Osteoblast (primary cell): ENCODE measurements at regions not wholly inside any gene's neighbourhood (a gene's known extent, or its start where the extent isn't known, plus 50 kb on each side); places are given as distances from the start of the nearest gene placed in this dataset.

Experiments
- DNase-seq: peaks from one replicate; pipeline ENCODE4 v3.0.0; 2011; ENCODE audit warnings: low spot score, mixed read lengths; ENCODE audit not compliant: insufficient read length; ENCODE audit errors: missing footprints
- H2AFZ ChIP-seq: 2 replicates; pipeline ENCODE4 v1.6.0; 2011; ENCODE audit warnings: mild to moderate bottlenecking, low read length
- H3K27ac ChIP-seq: 2 replicates; pipeline ENCODE4 v1.5.1; 2011; ENCODE audit warnings: mild to moderate bottlenecking, low read depth, low read length, moderate library complexity
- H3K27me3 ChIP-seq: 2 replicates; pipeline ENCODE4 v1.6.0; 2012; ENCODE audit warnings: mild to moderate bottlenecking, control low read depth, inconsistent platforms, low read length, moderate library complexity; ENCODE audit not compliant: insufficient read depth
- H3K36me3 ChIP-seq: 2 replicates; pipeline ENCODE4 v1.5.1; 2011; ENCODE audit warnings: mild to moderate bottlenecking, low read length, control low read depth, moderate library complexity; ENCODE audit not compliant: insufficient read depth
- H3K4me1 ChIP-seq: 2 replicates; pipeline ENCODE4 v1.5.1; 2011; ENCODE audit warnings: mild to moderate bottlenecking, low read length, control low read depth, moderate library complexity; ENCODE audit not compliant: insufficient read depth
- H3K4me2 ChIP-seq: 2 replicates; pipeline ENCODE4 v1.6.0; 2011; ENCODE audit warnings: mild to moderate bottlenecking, low read length; ENCODE audit not compliant: insufficient read depth
- H3K4me3 ChIP-seq: fragments of 200-600 bp; sonication (generic); 3 replicates; pipeline ENCODE4 v1.5.1; 2012; ENCODE audit warnings: mild to moderate bottlenecking, low read length, inconsistent platforms; ENCODE audit not compliant: insufficient read depth
- H3K79me2 ChIP-seq: 2 replicates; pipeline ENCODE4 v1.6.0; 2012; ENCODE audit warnings: mild to moderate bottlenecking, low read length, control low read depth, inconsistent platforms; ENCODE audit not compliant: insufficient read depth
- H3K9me3 ChIP-seq: 2 replicates; pipeline ENCODE4 v1.5.1; 2011; ENCODE audit warnings: low read depth, low read length, control low read depth
- H4K20me1 ChIP-seq: 2 replicates; pipeline ENCODE4 v1.6.0; 2012; ENCODE audit warnings: mild to moderate bottlenecking, low read length, control low read depth; ENCODE audit not compliant: insufficient read depth
- TF ChIP-seq, protein P1 (sequence below): IDR thresholded peaks from 2 replicates; pipeline ENCODE4 v1.5.1; 2011; ENCODE audit warnings: mild to moderate bottlenecking, low read depth, low read length, moderate library complexity; ENCODE audit errors: extremely low read depth

DNA sequence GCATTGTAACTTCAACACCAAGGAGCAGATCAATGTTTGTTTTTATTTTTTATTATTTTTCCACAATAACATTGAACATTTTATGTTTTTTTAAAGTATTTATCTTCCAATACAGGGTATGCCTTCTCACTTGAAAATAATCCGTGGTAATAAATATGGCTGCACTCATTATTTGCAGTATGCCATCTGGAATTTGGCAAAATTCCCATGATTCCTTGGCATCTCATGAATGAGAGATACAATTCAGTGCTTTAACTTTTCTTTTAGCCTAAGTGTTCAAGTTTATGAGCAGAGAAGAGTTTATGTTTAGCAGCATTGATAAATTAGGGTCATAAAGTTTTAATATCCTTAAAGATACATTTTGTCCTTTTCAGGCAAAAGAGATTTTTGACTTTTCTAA lies 1109.6 kb upstream of the ATXN8OS start:
- Histone ChIP-seq H3K4me1 (no peaks in the 10 kb centered on the region), H3K9me3 (no peaks in the 10 kb centered on the region), H3K4me2 (no peak overlapping the region), H2AFZ (no peak overlapping the region), H3K79me2 (no peaks in the 10 kb centered on the region), H3K4me3 (no peak overlapping the region), H3K27me3 (no peaks in the 10 kb centered on the region), H4K20me1 (no peaks in the 10 kb centered on the region), H3K27ac (no peak overlapping the region), H3K36me3 (no peaks in the 10 kb centered on the region)
- no peak for DNase-seq
- TF ChIP-seq, protein P1, sequence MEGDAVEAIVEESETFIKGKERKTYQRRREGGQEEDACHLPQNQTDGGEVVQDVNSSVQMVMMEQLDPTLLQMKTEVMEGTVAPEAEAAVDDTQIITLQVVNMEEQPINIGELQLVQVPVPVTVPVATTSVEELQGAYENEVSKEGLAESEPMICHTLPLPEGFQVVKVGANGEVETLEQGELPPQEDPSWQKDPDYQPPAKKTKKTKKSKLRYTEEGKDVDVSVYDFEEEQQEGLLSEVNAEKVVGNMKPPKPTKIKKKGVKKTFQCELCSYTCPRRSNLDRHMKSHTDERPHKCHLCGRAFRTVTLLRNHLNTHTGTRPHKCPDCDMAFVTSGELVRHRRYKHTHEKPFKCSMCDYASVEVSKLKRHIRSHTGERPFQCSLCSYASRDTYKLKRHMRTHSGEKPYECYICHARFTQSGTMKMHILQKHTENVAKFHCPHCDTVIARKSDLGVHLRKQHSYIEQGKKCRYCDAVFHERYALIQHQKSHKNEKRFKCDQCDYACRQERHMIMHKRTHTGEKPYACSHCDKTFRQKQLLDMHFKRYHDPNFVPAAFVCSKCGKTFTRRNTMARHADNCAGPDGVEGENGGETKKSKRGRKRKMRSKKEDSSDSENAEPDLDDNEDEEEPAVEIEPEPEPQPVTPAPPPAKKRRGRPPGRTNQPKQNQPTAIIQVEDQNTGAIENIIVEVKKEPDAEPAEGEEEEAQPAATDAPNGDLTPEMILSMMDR: no peak

DNA sequence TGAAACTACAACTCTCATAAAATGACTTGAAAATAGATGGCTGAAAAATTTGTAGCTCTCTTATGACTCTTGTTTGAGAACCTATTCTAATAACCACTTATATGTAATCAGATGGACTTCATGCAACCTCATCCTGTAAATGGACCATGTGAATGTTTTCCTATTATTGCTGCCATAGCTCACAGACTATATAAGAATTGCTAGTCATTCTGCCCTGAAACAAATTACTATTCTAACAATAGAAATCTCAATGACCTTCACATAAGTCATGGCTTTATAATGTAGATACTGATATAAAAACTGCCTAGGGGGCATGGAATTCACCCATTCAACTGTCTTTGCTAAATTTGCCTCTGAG lies 1111.0 kb upstream of the ATXN8OS start:
- TF ChIP-seq, protein P1: no peak
- Histone ChIP-seq H4K20me1 (no peaks in the 10 kb centered on the region), H3K4me3 (no peak overlapping the region), H3K4me1 (no peaks in the 10 kb centered on the region), H3K27ac (no peak overlapping the region), H3K79me2 (no peaks in the 10 kb centered on the region), H2AFZ (no peak overlapping the region), H3K27me3 (no peaks in the 10 kb centered on the region), H3K4me2 (no peak overlapping the region), H3K36me3 (no peaks in the 10 kb centered on the region), H3K9me3 (no peaks in the 10 kb centered on the region)
- no peak for DNase-seq

- Histone ChIP-seq H3K9me3 (no peaks in the 10 kb centered on the region), H3K4me1 (no peaks in the 10 kb centered on the region), H3K36me3 (no peaks in the 10 kb centered on the region), H4K20me1 (no peaks in the 10 kb centered on the region), H2AFZ (no peak overlapping the region), H3K79me2 (no peaks in the 10 kb centered on the region), H3K4me3 (no peak overlapping the region), H3K27me3 (no peaks in the 10 kb centered on the region), H3K27ac (no peak overlapping the region), H3K4me2 (no peak overlapping the region)
- TF ChIP-seq, protein P1: no peak
- DNase-seq: no peak
Measured at GRCh38 chr13:68995972-68996667, 1111.5 kb upstream of the ATXN8OS start.

DNA sequence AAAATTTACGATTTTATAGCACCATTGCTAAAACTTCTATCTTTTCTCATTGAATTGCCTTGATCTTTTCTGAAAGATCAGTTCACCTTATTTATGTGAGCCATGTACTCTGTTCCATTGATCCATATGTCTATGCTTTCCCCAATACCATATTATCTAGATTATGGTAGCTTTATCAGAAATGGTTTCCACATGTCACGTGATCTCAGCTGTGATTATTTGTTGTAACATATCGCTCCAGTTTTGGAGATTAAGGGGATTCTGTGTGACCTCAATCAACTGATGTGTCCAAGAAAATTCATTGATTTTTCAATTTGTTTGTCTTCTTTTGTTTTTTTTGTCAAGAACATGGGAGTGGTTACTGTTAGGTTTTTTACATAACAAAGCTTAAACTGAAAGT lies 1114.5 kb upstream of the ATXN8OS start:
- no peaks in the 10 kb centered on the region for H4K20me1 ChIP-seq
- H3K9me3 ChIP-seq: no peaks in the 10 kb centered on the region
- H3K27ac ChIP-seq: no peak overlapping the region
- TF ChIP-seq, protein P1: no peak
- no peak overlapping the region for H3K4me2 ChIP-seq
- H3K27me3 ChIP-seq: no peaks in the 10 kb centered on the region
- H3K79me2 ChIP-seq: no peaks in the 10 kb centered on the region
- H3K4me1 ChIP-seq: no peaks in the 10 kb centered on the region
- H2AFZ ChIP-seq: no peak overlapping the region
- H3K36me3 ChIP-seq: no peaks in the 10 kb centered on the region
- H3K4me3 ChIP-seq: no peak overlapping the region
- no peak for DNase-seq
